Kidney (tissue), 13 donors: ENCODE measurements at regions not wholly inside any gene's neighbourhood (a gene's known extent, or its start where the extent isn't known, plus 50 kb on each side); places are given as distances from the start of the nearest gene placed in this dataset.
"Not testable (repeated sequence)": the region's sequence is repeated elsewhere in the genome, so short reads cannot be mapped to it uniquely, and the experiment has no call there.

Experiments used
- DNase-seq, 5 donors: peaks; one replicate each; pipeline ENCODE4 v3.0.0-alpha.2; 2013 to 2020
- FAIRE-seq: peaks from 2 replicates; lab custom pipeline; 2012; peaks lifted over from hg19 to GRCh38; lab: Jason Lieb, UNC
- H3K27ac ChIP-seq, 2 donors: one replicate each; pipeline ENCODE4 v1.7.0; 2013; ENCODE audit warnings: low read depth in 2 of 2, low read length in 2 of 2, inconsistent platforms in 1 of 2
- H3K27me3 ChIP-seq: one replicate; pipeline ENCODE4 v1.7.1; 2013; ENCODE audit warnings: low read length, inconsistent platforms; ENCODE audit not compliant: control insufficient read depth, insufficient read depth
- H3K36me3 ChIP-seq, 3 donors: one replicate each; pipeline versions ENCODE4 v1.7.0 to v1.7.1; 2013; ENCODE audit warnings: low read length in 3 of 3, control low read depth in 1 of 3, inconsistent platforms in 1 of 3; ENCODE audit not compliant: insufficient read depth in 3 of 3, control insufficient read depth in 2 of 3
- H3K4me1 ChIP-seq, 3 donors: one replicate each; pipeline versions ENCODE4 v1.7.0 to v1.7.1; 2013; ENCODE audit warnings: low read length in 3 of 3, inconsistent platforms in 1 of 3, low read depth in 1 of 3; ENCODE audit not compliant: control insufficient read depth in 2 of 3, insufficient read depth in 2 of 3
- H3K4me3 ChIP-seq, 3 donors: one replicate each; pipeline versions ENCODE4 v1.7.0 to v1.8.1; 2013; ENCODE audit warnings: low read length in 3 of 3, control low read depth in 1 of 3, inconsistent platforms in 1 of 3
- H3K9ac ChIP-seq, 3 donors: one replicate each; pipeline versions ENCODE4 v1.7.0 to v1.7.1; 2013; ENCODE audit warnings: low read length in 3 of 3, control low read depth in 1 of 3, inconsistent platforms in 1 of 3
- H3K9me3 ChIP-seq, 3 donors: one replicate each; pipeline versions ENCODE4 v1.7.0 to v1.7.1; 2013; ENCODE audit warnings: low read length in 3 of 3, control low read depth in 1 of 3, inconsistent platforms in 1 of 3; ENCODE audit not compliant: control insufficient read depth in 2 of 3, insufficient read depth in 1 of 3
- CTCF ChIP-seq: IDR thresholded peaks from 3 replicates; pipeline ENCODE4 v1.5.1; 2012; ENCODE audit warnings: mild to moderate bottlenecking, moderate library complexity, borderline replicate concordance; ENCODE audit not compliant: insufficient read depth; ENCODE audit errors: extremely low read depth
- intact Hi-C: fragments of 100-400 bp; cut with DNase I; formaldehyde crosslinking; loops from one replicate; pipeline ENCODE4 v1.11.1; 2022
- donor health status: control.
- donor health status: control.
- donor health status: control.
- donor health status: control.
- donor health status: control.
- donor health status: DM: yes; HTN: yes; CAD: no.
- donor health status: Normal renal cell carcinoma (clear cell type).

- H3K9me3 ChIP-seq, H3K4me1 ChIP-seq, DNase-seq, H3K36me3 ChIP-seq, FAIRE-seq, H3K27me3 ChIP-seq, H3K27ac ChIP-seq, H3K9ac ChIP-seq, intact Hi-C loops, H3K4me3 ChIP-seq: not testable (repeated sequence)
Observed at GRCh38 chr9:63912451-63912850, 1372.6 kb downstream of the FOXD4L5 start.

GRCh38 chr9:63909076-63909475 lies 1375.9 kb downstream of the FOXD4L5 start:
- H3K9me3 ChIP-seq, DNase-seq, H3K4me1 ChIP-seq, H3K36me3 ChIP-seq, H3K4me3 ChIP-seq, intact Hi-C loops, H3K9ac ChIP-seq, H3K27me3 ChIP-seq, FAIRE-seq, H3K27ac ChIP-seq: not testable (repeated sequence)

DNA sequence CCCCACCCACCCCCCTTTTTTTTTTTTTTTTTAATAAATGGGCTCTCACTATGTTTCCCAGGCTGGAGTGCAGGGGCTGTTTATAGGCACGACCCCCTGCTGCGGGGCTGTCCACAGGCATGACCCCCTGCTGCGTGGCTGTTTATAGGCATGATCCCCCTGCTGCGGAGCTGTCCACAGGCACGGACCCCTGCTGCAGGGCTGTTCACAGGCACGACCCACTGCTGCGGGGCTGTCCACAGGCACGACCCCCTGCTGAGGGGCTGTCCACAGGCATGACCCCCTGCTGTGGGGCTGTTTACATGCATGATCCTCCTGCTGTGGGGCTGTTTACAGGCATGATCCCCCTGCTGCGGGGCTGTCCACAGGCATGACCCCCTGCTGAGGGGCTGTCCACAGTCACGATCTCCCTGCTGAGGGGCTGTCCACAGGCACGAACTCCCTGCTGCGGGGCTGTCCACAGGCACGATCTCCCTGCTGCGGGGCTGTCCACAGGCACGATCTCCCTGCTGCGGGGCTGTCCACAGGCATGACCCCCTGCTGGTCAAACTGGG lies 1385.3 kb downstream of the FOXD4L5 start:
- H3K9me3 ChIP-seq, H3K4me1 ChIP-seq, H3K27me3 ChIP-seq, H3K27ac ChIP-seq, H3K36me3 ChIP-seq, H3K4me3 ChIP-seq, H3K9ac ChIP-seq, intact Hi-C loops, FAIRE-seq: not testable (repeated sequence)
- peak in 1 of 5 donors; percentile 45 for DNase-seq

- intact Hi-C loops, H3K9me3 ChIP-seq, H3K4me3 ChIP-seq, H3K27ac ChIP-seq, DNase-seq, H3K36me3 ChIP-seq, H3K9ac ChIP-seq, FAIRE-seq, H3K27me3 ChIP-seq, H3K4me1 ChIP-seq: not testable (repeated sequence)
Observed at GRCh38 chr9:63881386-63881785, 1403.6 kb downstream of the FOXD4L5 start.

DNA sequence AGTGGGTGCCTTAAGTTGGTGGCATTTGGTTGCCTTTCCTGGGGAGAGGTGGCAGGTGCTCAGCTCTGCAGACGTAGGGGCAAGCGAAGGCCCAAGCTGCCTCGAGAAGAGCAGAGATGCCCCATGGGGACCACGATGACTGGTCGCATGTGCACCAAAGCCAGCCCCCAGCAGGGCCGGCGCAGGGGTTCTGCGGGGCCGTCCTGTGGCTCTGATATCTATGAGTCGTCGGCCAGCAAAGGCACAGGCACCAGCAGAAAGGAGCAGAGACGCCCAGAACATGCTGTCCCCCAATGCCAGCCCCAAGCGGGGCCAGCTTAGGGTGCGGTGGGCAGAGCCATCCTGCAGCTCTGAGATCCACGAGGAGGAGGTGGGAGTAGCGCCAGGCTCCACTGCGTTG lies 1408.6 kb downstream of the FOXD4L5 start:
- DNase-seq, result peak in 1 of 5 donors; percentile 23
- H3K36me3 ChIP-seq, FAIRE-seq, H3K9ac ChIP-seq, H3K27ac ChIP-seq, H3K4me1 ChIP-seq, H3K27me3 ChIP-seq, intact Hi-C loops, H3K9me3 ChIP-seq, H3K4me3 ChIP-seq: not testable (repeated sequence)

- no peak for TF ChIP-seq CTCF
- peak overlapping the region in 1 of 3 donors; percentile 61 for H3K4me3 ChIP-seq
- H3K36me3 ChIP-seq, result no peaks in the 10 kb centered on the region
- DNase-seq (peak in 2 of 5 donors; percentile 41 to 61), FAIRE-seq (no peak)
- H3K4me1 ChIP-seq, result no peaks in the 10 kb centered on the region
- H3K27me3 ChIP-seq, result no peaks in the 10 kb centered on the region
- H3K9ac ChIP-seq, result no peak overlapping the region
- no peak overlapping the region for H3K27ac ChIP-seq
- no peaks in the 10 kb centered on the region for H3K9me3 ChIP-seq
- intact Hi-C loops, result no loop called here
Observed at GRCh38 chr9:63859475-63860215, 1425.4 kb downstream of the FOXD4L5 start.

DNA sequence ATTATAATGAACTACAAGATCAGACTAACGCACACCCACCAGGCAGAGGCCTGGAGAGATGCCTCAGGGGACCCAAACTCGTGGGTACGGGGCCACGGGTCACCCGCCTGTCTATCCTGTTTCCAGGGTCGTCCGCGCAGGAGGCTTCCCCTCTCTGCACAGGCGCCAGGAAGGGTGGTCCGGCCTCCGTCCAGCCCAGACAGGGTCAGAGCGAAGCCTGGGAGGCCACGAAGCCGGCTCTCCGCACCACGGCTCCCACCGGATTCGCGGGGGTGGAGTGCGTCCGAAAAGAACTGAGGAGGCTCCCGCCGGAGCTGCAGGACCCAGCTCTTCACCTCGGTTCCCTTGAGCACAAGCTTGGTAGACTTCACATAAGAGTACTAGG lies 1425.9 kb downstream of the FOXD4L5 start:
- H3K27me3 ChIP-seq, intact Hi-C loops, H3K4me1 ChIP-seq, H3K27ac ChIP-seq, H3K36me3 ChIP-seq, H3K9ac ChIP-seq, FAIRE-seq, H3K9me3 ChIP-seq: not testable (repeated sequence)
- DNase-seq, result peak in 1 of 5 donors; percentile 56
- peak overlapping the region in 1 of 3 donors; percentile 61 for H3K4me3 ChIP-seq
